A549 (cell line): ENCODE measurements at regions not wholly inside any gene's neighbourhood (a gene's known extent, or its start where the extent isn't known, plus 50 kb on each side); places are given as distances from the start of the nearest gene placed in this dataset.

Experiments
- ATAC-seq, 2 experiments: fragments of 200-7000 bp in 1 of 2; fragments of >200 bp in 1 of 2; cut with Nextera tagmentation in 1 of 2; cut with Tn5 transposase in 1 of 2; 3 replicates each; pipeline versions ENCODE4 v1.8.0 to v1.9.1; 2018 to 2020; ENCODE audit warnings: mild to moderate bottlenecking in 1 of 2, moderate library complexity in 1 of 2
- CTCF ChIA-PET: fragments of 300-600 bp; sonication (Branson Sonifier 250); formaldehyde crosslinking; extraction: SDS; loops from one replicate; lab custom pipeline; 2021; ENCODE audit warnings: antibody characterized with exemption, inconsistent platforms; lab: Yijun Ruan, JAX
- POLR2A ChIA-PET: fragments of 350-600 bp; formaldehyde crosslinking; extraction: SDS; loops from one replicate; lab custom pipeline; 2021; ENCODE audit warnings: antibody characterized with exemption, inconsistent platforms; lab: Yijun Ruan, JAX
- DNase-seq, 2 experiments: peaks; one replicate each; pipeline versions ENCODE4 v3.0.0 to v3.0.0-alpha.2; 2011 to 2016; ENCODE audit warnings: low read depth in 1 of 2, low spot score in 1 of 2
- FAIRE-seq: peaks from 2 replicates; lab custom pipeline; 2011; peaks lifted over from hg19 to GRCh38; lab: Jason Lieb, UNC
- H3K27ac ChIP-seq, 2 experiments: fragments of >200 bp; sonication (Bioruptor Twin); formaldehyde crosslinking; 3 replicates each; pipeline ENCODE4 v1.5.1; 2016 to 2017
- H3K4me1 ChIP-seq: fragments of >200 bp; sonication (Bioruptor Twin); formaldehyde crosslinking; 3 replicates; pipeline ENCODE4 v1.6.1; 2016
- H3K4me2 ChIP-seq: fragments of >200 bp; sonication (Bioruptor Twin); formaldehyde crosslinking; 3 replicates; pipeline ENCODE4 v1.6.1; 2016
- H3K4me3 ChIP-seq: fragments of >200 bp; sonication (Bioruptor Twin); formaldehyde crosslinking; 3 replicates; pipeline ENCODE4 v1.5.1; 2016
- H3K9me3 ChIP-seq: fragments of >200 bp; sonication (Bioruptor Twin); formaldehyde crosslinking; 3 replicates; pipeline ENCODE4 v1.6.1; 2016
- BHLHE40 ChIP-seq: IDR thresholded peaks from 2 replicates; pipeline ENCODE4 v1.6.1; 2012; ENCODE audit warnings: low read depth, low read length, inconsistent platforms
- CBX2 ChIP-seq: fragments of 200-600 bp; sonication (generic); IDR thresholded peaks from 2 replicates; pipeline ENCODE4 v1.6.1; 2016; ENCODE audit warnings: low read depth, mild to moderate bottlenecking, borderline replicate concordance
- CEBPB ChIP-seq, 2 experiments: fragments of >200 bp in 1 of 2; sonication (Bioruptor Twin) in 1 of 2; formaldehyde crosslinking in 1 of 2; IDR thresholded peaks; 2 replicates each; pipeline ENCODE4 v1.6.1; 2012 to 2016
- CHD2 ChIP-seq: fragments of 150-350 bp; IDR thresholded peaks from 2 replicates; pipeline ENCODE4 v1.6.1; 2014; ENCODE audit warnings: low read length; ENCODE audit not compliant: partially characterized antibody
- CTCF ChIP-seq: fragments of >200 bp; sonication (Bioruptor Twin); formaldehyde crosslinking; IDR thresholded peaks from 3 replicates; pipeline ENCODE4 v1.5.1; 2016
- EHF ChIP-seq: fragments of 250-450 bp; sonication (Bioruptor Pico); IDR thresholded peaks from 2 replicates; pipeline ENCODE4 v1.5.0; 2020; ENCODE audit warnings: mild to moderate bottlenecking
- EP300 ChIP-seq, 2 experiments: fragments of >200 bp; sonication (Bioruptor Twin); formaldehyde crosslinking; IDR thresholded peaks; 2 replicates in 1 of 2; 3 replicates in 1 of 2; pipeline ENCODE4 v1.6.1; 2016 to 2017
- FOXS1 ChIP-seq: fragments of 250-450 bp; sonication (Bioruptor Pico); IDR thresholded peaks from 2 replicates; pipeline ENCODE4 v1.5.0; 2020; ENCODE audit warnings: mild to moderate bottlenecking, moderate library complexity
- HES2 ChIP-seq: fragments of >200 bp; sonication (Bioruptor Twin); formaldehyde crosslinking; IDR thresholded peaks from 2 replicates; pipeline ENCODE4 v1.6.1; 2016
- HEYL ChIP-seq: fragments of 250-450 bp; sonication (Bioruptor Pico); IDR thresholded peaks from 2 replicates; pipeline ENCODE4 v1.8.0; 2021; ENCODE audit warnings: mild to moderate bottlenecking, moderate library complexity
- HOXA7 ChIP-seq: fragments of 250-450 bp; sonication (Bioruptor Pico); IDR thresholded peaks from 2 replicates; pipeline ENCODE4 v1.5.0; 2020; ENCODE audit warnings: mild to moderate bottlenecking, moderate library complexity
- JUNB ChIP-seq: fragments of >200 bp; sonication (Bioruptor Twin); formaldehyde crosslinking; IDR thresholded peaks from 2 replicates; pipeline ENCODE4 v1.6.1; 2016
- KDM1A ChIP-seq: fragments of 200-600 bp; sonication (generic); IDR thresholded peaks from 2 replicates; pipeline ENCODE4 v1.6.1; 2016; ENCODE audit warnings: low read depth, mild to moderate bottlenecking
- KDM5A ChIP-seq: fragments of 200-600 bp; sonication (generic); IDR thresholded peaks from 2 replicates; pipeline ENCODE4 v1.6.1; 2016; ENCODE audit warnings: antibody characterized with exemption, mild to moderate bottlenecking
- MAZ ChIP-seq: fragments of 150-350 bp; IDR thresholded peaks from 2 replicates; pipeline ENCODE4 v1.6.1; 2014; ENCODE audit warnings: antibody characterized with exemption, low read depth, low read length, borderline replicate concordance
- NFE2L2 ChIP-seq: fragments of 150-350 bp; conservative IDR thresholded peaks from 2 replicates; pipeline ENCODE4 v1.6.1; 2014; ENCODE audit warnings: low read length
- NPAS2 ChIP-seq: fragments of 250-450 bp; sonication (Bioruptor Pico); IDR thresholded peaks from 2 replicates; pipeline ENCODE4 v1.8.0; 2022; ENCODE audit warnings: mild to moderate bottlenecking, moderate library complexity, borderline replicate concordance
- POLR2A ChIP-seq: IDR thresholded peaks from 2 replicates; pipeline ENCODE4 v1.6.1; 2012; ENCODE audit warnings: mild to moderate bottlenecking, low read length
- POLR2AphosphoS2 ChIP-seq: conservative IDR thresholded peaks from 2 replicates; pipeline ENCODE4 v1.6.1; 2012; ENCODE audit warnings: low read length, improper control_type of control experiment, inconsistent platforms
- RNF2 ChIP-seq: fragments of 200-600 bp; sonication (generic); IDR thresholded peaks from 2 replicates; pipeline ENCODE4 v1.6.1; 2016; ENCODE audit warnings: low read depth, mild to moderate bottlenecking, antibody characterized with exemption, moderate library complexity, borderline replicate concordance
- SMC3 ChIP-seq: fragments of >200 bp; sonication (Bioruptor Twin); formaldehyde crosslinking; IDR thresholded peaks from 3 replicates; pipeline ENCODE4 v1.6.1; 2018; ENCODE audit warnings: inconsistent platforms
- TFCP2L1 ChIP-seq: fragments of 250-450 bp; sonication (Bioruptor Pico); IDR thresholded peaks from 2 replicates; pipeline ENCODE4 v1.5.0; 2021; ENCODE audit warnings: mild to moderate bottlenecking
- TP53 ChIP-seq: fragments of 250-450 bp; sonication (Bioruptor Pico); IDR thresholded peaks from 2 replicates; pipeline ENCODE4 v1.5.0; 2021; ENCODE audit warnings: mild to moderate bottlenecking, moderate library complexity
- WGBS: methylation state at CpG from one replicate; pipeline ENCODE4 v1.1.6; 2017; ENCODE audit errors: missing lambda C conversion rate; 5-methylcytosine and 5-hydroxymethylcytosine counted together
- TF ChIP-seq, protein P1 (sequence below): fragments of 150-350 bp; IDR thresholded peaks from 2 replicates; pipeline ENCODE4 v1.6.1; 2014; ENCODE audit warnings: low read depth, mild to moderate bottlenecking, low read length

- H3K4me3 ChIP-seq: no peak overlapping the region
- H3K4me2 ChIP-seq: no peak overlapping the region
- DNase-seq (no peak), FAIRE-seq (no peak), ATAC-seq (no peak)
- TF ChIP-seq RNF2: no peak
- TF ChIP-seq HEYL: no peak
- TF ChIP-seq HES2: no peak
- no peak for TF ChIP-seq EHF (CRISPR knock-in tag)
- TF ChIP-seq CBX2: no peak
- no peak for TF ChIP-seq NPAS2 (CRISPR knock-in tag)
- TF ChIP-seq, protein P1, sequence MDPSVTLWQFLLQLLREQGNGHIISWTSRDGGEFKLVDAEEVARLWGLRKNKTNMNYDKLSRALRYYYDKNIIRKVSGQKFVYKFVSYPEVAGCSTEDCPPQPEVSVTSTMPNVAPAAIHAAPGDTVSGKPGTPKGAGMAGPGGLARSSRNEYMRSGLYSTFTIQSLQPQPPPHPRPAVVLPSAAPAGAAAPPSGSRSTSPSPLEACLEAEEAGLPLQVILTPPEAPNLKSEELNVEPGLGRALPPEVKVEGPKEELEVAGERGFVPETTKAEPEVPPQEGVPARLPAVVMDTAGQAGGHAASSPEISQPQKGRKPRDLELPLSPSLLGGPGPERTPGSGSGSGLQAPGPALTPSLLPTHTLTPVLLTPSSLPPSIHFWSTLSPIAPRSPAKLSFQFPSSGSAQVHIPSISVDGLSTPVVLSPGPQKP: no peak
- no peak for TF ChIP-seq TP53
- no peak for TF ChIP-seq BHLHE40
- TF ChIP-seq HOXA7: no peak
- TF ChIP-seq NFE2L2: no peak
- no peak for TF ChIP-seq CEBPB (IDR thresholded peaks at IDR 0.05)
- TF ChIP-seq POLR2A: no peak
- TF ChIP-seq JUNB: no peak
- no peak for TF ChIP-seq MAZ
- no peak for TF ChIP-seq POLR2AphosphoS2
- no peak for TF ChIP-seq CHD2
- ChIA-PET CTCF (interaction anchor here (1.0 kb wide), 1 partner anchor 42 kb away, joined by 3 read pairs; no protein-coding TSS in a partner anchor), POLR2A (no interaction called here)
- no peaks in the 10 kb centered on the region for H3K4me1 ChIP-seq
- 26% methylated on average over 6 of the region's 6 CpGs for WGBS
- no peak overlapping the region for H3K27ac ChIP-seq
- H3K9me3 ChIP-seq: no peaks in the 10 kb centered on the region
Observed at GRCh38 chr7:50164559-50165170, 71.6 kb upstream of the ZPBP start.

- POLR2A ChIA-PET: no interaction called here
- no peak overlapping the region for H3K4me3 ChIP-seq
- no peak for FAIRE-seq
- WGBS: 52% methylated on average over 4 of the region's 4 CpGs
- no peak for TF ChIP-seq POLR2A
- no peak for TF ChIP-seq KDM1A
- no peak for TF ChIP-seq TFCP2L1
- TF ChIP-seq EP300 (IDR thresholded peaks at IDR 0.05): no peak
- no peak for TF ChIP-seq CEBPB (IDR thresholded peaks at IDR 0.05)
- TF ChIP-seq TP53: no peak
- no peak for TF ChIP-seq KDM5A
- TF ChIP-seq CTCF: no peak
- TF ChIP-seq FOXS1 (CRISPR knock-in tag): no peak
- TF ChIP-seq SMC3: no peak
- no peak for TF ChIP-seq RNF2
- TF ChIP-seq, all 56 proteins: peak for 0
- no peak for ATAC-seq
- DNase-seq: no peak
- Histone ChIP-seq H3K4me2 (no peak overlapping the region), H3K27ac (no peak overlapping the region), H3K4me1 (no peaks in the 10 kb centered on the region), H3K9me3 (no peaks in the 10 kb centered on the region)
- CTCF ChIA-PET: interaction anchor here (0.6 kb wide), 1 partner anchor 1841 kb away, joined by 3 read pairs; no protein-coding TSS in a partner anchor
Observed at GRCh38 chr7:50160206-50160605, 67.2 kb upstream of the ZPBP start.
